ENCODE measurements at regions not wholly inside any gene's neighbourhood (a gene's known extent, or its start where the extent isn't known, plus 50 kb on each side); places are given as distances from the start of the nearest gene placed in this dataset.

DNA sequence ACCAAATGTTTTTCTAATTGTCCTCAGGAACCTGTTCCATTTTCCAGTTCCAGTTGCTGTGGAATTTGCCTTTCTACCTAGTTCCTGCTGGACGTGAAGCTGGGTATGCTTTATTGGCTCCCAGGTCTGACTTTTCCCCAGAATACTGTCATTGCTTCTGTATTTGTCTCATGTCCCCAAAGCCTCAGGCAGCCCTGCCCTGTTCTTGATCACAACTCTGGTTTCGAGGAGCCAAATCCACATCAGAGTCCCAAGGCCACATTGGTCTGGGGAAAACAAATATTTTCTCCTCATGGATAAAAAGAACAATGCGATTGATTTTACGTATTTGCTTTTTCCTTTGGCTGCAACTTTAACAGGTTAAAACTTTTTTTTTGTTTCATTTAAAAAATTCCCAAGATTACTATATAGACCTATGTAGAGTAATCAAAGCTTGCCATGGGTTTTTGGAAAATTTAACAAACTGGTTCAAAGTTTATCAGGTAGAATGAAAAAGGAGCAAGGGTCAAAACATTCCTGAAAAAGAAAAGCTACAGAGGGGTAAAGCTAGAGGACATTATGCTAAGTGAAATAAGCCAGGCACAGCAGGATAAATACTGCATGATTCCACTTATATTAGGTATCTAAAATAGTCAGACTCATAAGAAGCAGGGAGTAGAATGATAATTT lies 85.2 kb downstream of the MDH1 start:
- TF ChIP-seq, protein P1, sequence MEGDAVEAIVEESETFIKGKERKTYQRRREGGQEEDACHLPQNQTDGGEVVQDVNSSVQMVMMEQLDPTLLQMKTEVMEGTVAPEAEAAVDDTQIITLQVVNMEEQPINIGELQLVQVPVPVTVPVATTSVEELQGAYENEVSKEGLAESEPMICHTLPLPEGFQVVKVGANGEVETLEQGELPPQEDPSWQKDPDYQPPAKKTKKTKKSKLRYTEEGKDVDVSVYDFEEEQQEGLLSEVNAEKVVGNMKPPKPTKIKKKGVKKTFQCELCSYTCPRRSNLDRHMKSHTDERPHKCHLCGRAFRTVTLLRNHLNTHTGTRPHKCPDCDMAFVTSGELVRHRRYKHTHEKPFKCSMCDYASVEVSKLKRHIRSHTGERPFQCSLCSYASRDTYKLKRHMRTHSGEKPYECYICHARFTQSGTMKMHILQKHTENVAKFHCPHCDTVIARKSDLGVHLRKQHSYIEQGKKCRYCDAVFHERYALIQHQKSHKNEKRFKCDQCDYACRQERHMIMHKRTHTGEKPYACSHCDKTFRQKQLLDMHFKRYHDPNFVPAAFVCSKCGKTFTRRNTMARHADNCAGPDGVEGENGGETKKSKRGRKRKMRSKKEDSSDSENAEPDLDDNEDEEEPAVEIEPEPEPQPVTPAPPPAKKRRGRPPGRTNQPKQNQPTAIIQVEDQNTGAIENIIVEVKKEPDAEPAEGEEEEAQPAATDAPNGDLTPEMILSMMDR (IDR thresholded peaks at IDR 0.05): no peak

DNA sequence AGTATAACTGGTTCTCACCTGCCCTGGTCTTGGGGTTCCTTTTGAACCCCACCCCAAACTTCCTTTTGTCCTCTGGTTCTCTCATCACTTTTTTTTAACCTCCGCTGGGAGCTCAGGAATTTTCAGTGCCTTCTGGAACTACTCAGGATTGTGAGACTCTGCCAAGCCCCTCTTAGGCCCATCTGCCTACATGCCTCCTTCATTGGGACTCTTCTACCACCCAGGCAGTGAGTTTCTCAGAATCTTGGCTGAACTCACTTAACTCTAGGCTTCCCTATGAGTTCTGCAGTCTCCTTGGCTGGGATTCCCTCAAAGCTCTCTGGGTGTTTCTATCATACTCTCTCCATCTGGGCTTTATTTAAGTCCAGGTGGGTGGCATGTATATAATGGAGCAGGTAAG lies 86.3 kb downstream of the MDH1 start:
- Histone ChIP-seq H3K27ac (no peak overlapping the region), H3K9me3 (no peaks in the 10 kb centered on the region), H3K36me3 (no peaks in the 10 kb centered on the region), H3K4me1 (no peaks in the 10 kb centered on the region), H3K4me3 (no peak overlapping the region), H3K27me3 (no peaks in the 10 kb centered on the region)
- DNase-seq (ENCODE audit: low spot score): no peak
- TF ChIP-seq, protein P1 (IDR thresholded peaks at IDR 0.05): no peak

More for the DNA sequence above, 85.2 kb downstream of the MDH1 start:
- H3K27ac ChIP-seq: no peak overlapping the region
- H3K36me3 ChIP-seq: no peaks in the 10 kb centered on the region
- DNase-seq (ENCODE audit: low spot score): no peak
- H3K27me3 ChIP-seq: no peaks in the 10 kb centered on the region
- H3K4me1 ChIP-seq: no peaks in the 10 kb centered on the region
- H3K4me3 ChIP-seq: no peak overlapping the region
- H3K9me3 ChIP-seq: no peaks in the 10 kb centered on the region

DNA sequence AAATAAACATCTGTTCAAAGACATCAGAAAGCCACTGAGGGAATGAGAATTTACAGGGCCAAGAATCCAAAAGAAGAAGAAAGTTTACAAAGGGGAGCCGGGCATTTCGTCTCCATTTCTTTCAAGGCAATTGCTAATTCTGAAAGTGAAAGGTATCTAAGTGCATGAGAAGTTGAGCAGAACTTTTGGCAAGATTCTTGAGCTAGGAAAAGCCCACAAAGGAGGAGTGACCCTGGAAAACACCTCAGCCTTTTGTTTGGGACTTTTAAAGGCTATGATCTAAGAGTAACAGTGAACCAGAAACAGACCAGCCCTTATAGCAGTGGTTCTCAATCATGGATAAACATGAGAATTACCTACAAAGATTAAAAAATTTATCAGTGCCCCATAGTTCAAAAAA lies 87.4 kb downstream of the MDH1 start:
- Histone ChIP-seq H3K36me3 (no peaks in the 10 kb centered on the region), H3K4me1 (no peaks in the 10 kb centered on the region), H3K9me3 (no peaks in the 10 kb centered on the region), H3K27me3 (no peaks in the 10 kb centered on the region), H3K27ac (no peak overlapping the region), H3K4me3 (no peak overlapping the region)
- TF ChIP-seq, protein P1 (IDR thresholded peaks at IDR 0.05): no peak
- no peak for DNase-seq (ENCODE audit: low spot score)

DNA sequence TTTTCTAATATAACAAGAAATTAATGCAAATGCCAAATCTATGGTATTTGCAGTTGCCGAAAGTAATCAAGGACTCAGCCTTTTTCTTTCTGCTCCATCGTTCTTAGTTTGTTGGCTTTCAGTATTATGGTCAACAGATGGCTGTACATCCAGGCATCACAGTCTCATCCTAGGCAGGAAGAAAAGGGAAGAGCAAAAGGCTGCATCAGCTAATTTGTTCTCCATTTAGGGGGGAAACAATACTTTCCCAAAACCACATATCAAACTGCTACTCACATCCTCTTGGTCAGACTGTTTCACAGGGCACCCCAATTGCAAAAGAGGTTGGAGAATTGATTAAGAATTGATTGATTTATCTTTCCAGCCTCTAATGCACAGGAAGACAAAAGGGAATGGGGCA lies 89.3 kb downstream of the MDH1 start:
- DNase-seq (ENCODE audit: low spot score): no peak
- TF ChIP-seq, protein P1 (IDR thresholded peaks at IDR 0.05): no peak
- no peak overlapping the region for H3K27ac ChIP-seq

DNA sequence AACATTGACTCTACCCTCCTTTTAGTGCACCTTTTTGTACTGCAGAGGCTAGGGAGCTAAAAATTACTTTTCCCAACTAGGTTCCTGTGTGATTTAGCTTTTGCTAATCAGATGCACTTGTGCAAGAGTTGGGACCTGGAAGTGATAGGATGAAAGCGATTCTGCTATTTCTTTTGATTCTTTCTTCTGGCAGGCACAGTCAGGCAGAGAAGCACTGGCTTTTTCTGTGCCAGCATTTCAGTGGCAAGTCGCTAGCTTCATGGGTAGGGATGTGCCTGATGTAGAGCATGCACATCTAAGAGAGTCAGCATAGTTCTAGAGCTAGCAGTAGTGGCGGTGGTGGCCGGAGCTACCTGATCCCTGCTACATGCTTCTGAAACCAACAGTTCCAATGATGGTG lies 89.8 kb downstream of the MDH1 start:
- Histone ChIP-seq H3K9me3 (no peaks in the 10 kb centered on the region), H3K4me1 (no peaks in the 10 kb centered on the region), H3K4me3 (no peak overlapping the region), H3K36me3 (no peaks in the 10 kb centered on the region), H3K27ac (no peak overlapping the region), H3K27me3 (no peaks in the 10 kb centered on the region)
- TF ChIP-seq, protein P1 (IDR thresholded peaks at IDR 0.05): no peak
- no peak for DNase-seq (ENCODE audit: low spot score)

More for the DNA sequence above, 89.3 kb downstream of the MDH1 start:
- no peak overlapping the region for H3K4me3 ChIP-seq
- H3K36me3 ChIP-seq: no peaks in the 10 kb centered on the region
- H3K9me3 ChIP-seq: no peaks in the 10 kb centered on the region
- no peaks in the 10 kb centered on the region for H3K4me1 ChIP-seq
- no peaks in the 10 kb centered on the region for H3K27me3 ChIP-seq
